CD4-positive, alpha-beta T cell (primary cell): ENCODE measurements at regions not wholly inside any gene's neighbourhood (a gene's known extent, or its start where the extent isn't known, plus 50 kb on each side); places are given as distances from the start of the nearest gene placed in this dataset.
"Not testable (repeated sequence)": the region's sequence is repeated elsewhere in the genome, so short reads cannot be mapped to it uniquely, and the experiment has no call there.

Experiments
- ATAC-seq: fragments of 200-7000 bp; cut with Tn5 transposase; one replicate; pipeline ENCODE4 v1.10.0; 2022; ENCODE audit warnings: mild to moderate bottlenecking; ENCODE audit not compliant: poor library complexity
- CTCF ChIA-PET: fragments of 350-600 bp; sonication (Branson Sonifier 250); formaldehyde crosslinking; loops from one replicate; lab custom pipeline; 2021; ENCODE audit warnings: antibody characterized with exemption, inconsistent platforms; lab: Charles Lee
- POLR2A ChIA-PET: fragments of 350-600 bp; sonication (Branson Sonifier 250); formaldehyde crosslinking; loops from one replicate; lab custom pipeline; 2021; ENCODE audit warnings: antibody characterized with exemption, inconsistent platforms; lab: Charles Lee
- DNase-seq, 14 experiments: peaks; one replicate each; pipeline ENCODE4 v3.0.0-alpha.2; 2013 to 2020; ENCODE audit warnings: mixed read lengths in 2 of 14
- H3K27ac ChIP-seq, 2 donors: one replicate each; pipeline versions ENCODE4 v1.5.1 to v1.7.0; 2013; ENCODE audit warnings: low read length in 2 of 2, low read depth in 1 of 2, mild to moderate bottlenecking in 1 of 2
- H3K27me3 ChIP-seq, 2 experiments: 1 replicate in 1 of 2; 2 replicates in 1 of 2; pipeline versions ENCODE4 v1.6.1 to v1.7.0; 2013; ENCODE audit warnings: low read length in 2 of 2, control low read depth in 1 of 2, mild to moderate bottlenecking in 1 of 2, moderate library complexity in 1 of 2; ENCODE audit not compliant: insufficient read depth in 2 of 2, control insufficient read depth in 1 of 2
- H3K36me3 ChIP-seq: one replicate; pipeline ENCODE4 v1.6.1; 2013; ENCODE audit warnings: low read length, control low read depth; ENCODE audit not compliant: insufficient read depth
- H3K4me1 ChIP-seq: one replicate; pipeline ENCODE4 v1.6.1; 2013; ENCODE audit warnings: low read length, control low read depth; ENCODE audit not compliant: insufficient read depth
- H3K4me3 ChIP-seq: one replicate; pipeline ENCODE4 v1.5.1; 2013; ENCODE audit warnings: mild to moderate bottlenecking, low read length, moderate library complexity
- H3K9me3 ChIP-seq, 2 experiments: 1 replicate in 1 of 2; 2 replicates in 1 of 2; pipeline versions ENCODE4 v1.6.1 to v1.7.0; 2013; ENCODE audit warnings: low read length in 2 of 2, mild to moderate bottlenecking in 2 of 2, control low read depth in 1 of 2, moderate library complexity in 1 of 2; ENCODE audit not compliant: control insufficient read depth in 1 of 2, insufficient read depth in 1 of 2
- H3K27ac Mint-ChIP-seq: one replicate; pipeline ENCODE4 v1.8.0; 2020; ENCODE audit warnings: mixed read lengths
- H3K27me3 Mint-ChIP-seq: one replicate; pipeline ENCODE4 v1.8.0; 2021; ENCODE audit warnings: mixed read lengths
- H3K36me3 Mint-ChIP-seq: one replicate; pipeline ENCODE4 v1.8.0; 2021; ENCODE audit warnings: low read depth, mixed read lengths
- H3K4me1 Mint-ChIP-seq: one replicate; pipeline ENCODE4 v1.8.0; 2021; ENCODE audit warnings: low read depth, mixed read lengths
- H3K4me3 Mint-ChIP-seq: one replicate; pipeline ENCODE4 v1.8.0; 2020; ENCODE audit warnings: mild to moderate bottlenecking, mixed read lengths
- H3K9me3 Mint-ChIP-seq: one replicate; pipeline ENCODE4 v1.8.0; 2020; ENCODE audit warnings: mixed read lengths
- CTCF ChIP-seq: fragments of 200-600 bp; IDR thresholded peaks from one replicate; pipeline ENCODE4 v1.8.0; 2022; ENCODE audit warnings: antibody characterized with exemption, mild to moderate bottlenecking
- intact Hi-C, 2 experiments: fragments of 100-400 bp; cut with DNase I in 1 of 2; cut with micrococcal nuclease in 1 of 2; formaldehyde crosslinking; loops; one replicate each; pipeline versions ENCODE4 v1.15.1 to v1.9.0; 2023 to 2025; cut with DNase I, micrococcal nuclease

- DNase-seq = no peak
- ChIA-PET POLR2A (no interaction called here), CTCF (no interaction called here)
- Histone ChIP-seq H3K27ac (no peak overlapping the region), H3K36me3 (no peaks in the 10 kb centered on the region), H3K27me3 (no peaks in the 10 kb centered on the region), H3K4me3 (no peak overlapping the region), H3K9me3 (no peaks in the 10 kb centered on the region), H3K4me1 (no peaks in the 10 kb centered on the region)
- H3K27ac Mint-ChIP-seq = no peak overlapping the region
- no peak for ATAC-seq
- intact Hi-C loops = no loop called here
- no peaks in the 10 kb centered on the region for H3K36me3 Mint-ChIP-seq
- no peak overlapping the region for H3K4me3 Mint-ChIP-seq
- no peaks in the 10 kb centered on the region for H3K4me1 Mint-ChIP-seq
- no peaks in the 10 kb centered on the region for H3K27me3 Mint-ChIP-seq
- no peaks in the 10 kb centered on the region for H3K9me3 Mint-ChIP-seq
- TF ChIP-seq CTCF = no peak
Observed at GRCh38 chrX:112391313-112391712, 288.4 kb downstream of the LHFPL1 start.

- DNase-seq, ATAC-seq, H3K27me3 Mint-ChIP-seq, H3K36me3 Mint-ChIP-seq, H3K9me3 Mint-ChIP-seq, H3K9me3 ChIP-seq, POLR2A ChIA-PET, CTCF ChIA-PET, H3K4me3 Mint-ChIP-seq, H3K27ac Mint-ChIP-seq, H3K36me3 ChIP-seq, H3K4me3 ChIP-seq, H3K4me1 Mint-ChIP-seq, intact Hi-C loops, H3K27me3 ChIP-seq, H3K4me1 ChIP-seq, H3K27ac ChIP-seq: not testable (repeated sequence)
Observed at GRCh38 chrX:112381649-112382298, 298.0 kb downstream of the LHFPL1 start.

GRCh38 chrX:112380541-112381278 lies 298.1 kb upstream of the TRPC5 start:
- Histone ChIP-seq H3K27me3 (no peaks in the 10 kb centered on the region), H3K4me1 (no peaks in the 10 kb centered on the region), H3K4me3 (no peak overlapping the region), H3K9me3 (no peaks in the 10 kb centered on the region), H3K27ac (no peak overlapping the region), H3K36me3 (no peaks in the 10 kb centered on the region)
- H3K4me1 Mint-ChIP-seq = no peaks in the 10 kb centered on the region
- ChIA-PET POLR2A (no interaction called here), CTCF (no interaction called here)
- ATAC-seq = no peak
- TF ChIP-seq CTCF = no peak
- H3K9me3 Mint-ChIP-seq = no peaks in the 10 kb centered on the region
- no peak overlapping the region for H3K27ac Mint-ChIP-seq
- DNase-seq = peak in 1 of 14 experiments; percentile 1
- intact Hi-C loops = no loop called here
- no peak overlapping the region for H3K4me3 Mint-ChIP-seq
- H3K27me3 Mint-ChIP-seq = no peaks in the 10 kb centered on the region
- H3K36me3 Mint-ChIP-seq = no peaks in the 10 kb centered on the region
